GM13977 (cell line): ENCODE measurements at regions not wholly inside any gene's neighbourhood (a gene's known extent, or its start where the extent isn't known, plus 50 kb on each side); places are given as distances from the start of the nearest gene placed in this dataset.

Experiments
- DNase-seq: peaks from one replicate; pipeline ENCODE4 v3.0.0; 2012; ENCODE audit warnings: low spot score
- CTCF ChIP-seq: IDR thresholded peaks from 2 replicates; pipeline ENCODE4 v1.5.1; 2012; ENCODE audit warnings: mild to moderate bottlenecking, control low read depth; ENCODE audit not compliant: insufficient read depth; ENCODE audit errors: extremely low read depth, missing control alignments
- in situ Hi-C: fragments of 300-500 bp; cut with MboI; formaldehyde crosslinking; loops from one replicate; pipeline ENCODE4 v1.12.0; 2022; ENCODE audit warnings: low sequenced_read_pairs, low pct_unique_long_range_greater_than_20kb, mixed read lengths, inconsistent platforms; ENCODE audit not compliant: unreplicated experiment

DNA sequence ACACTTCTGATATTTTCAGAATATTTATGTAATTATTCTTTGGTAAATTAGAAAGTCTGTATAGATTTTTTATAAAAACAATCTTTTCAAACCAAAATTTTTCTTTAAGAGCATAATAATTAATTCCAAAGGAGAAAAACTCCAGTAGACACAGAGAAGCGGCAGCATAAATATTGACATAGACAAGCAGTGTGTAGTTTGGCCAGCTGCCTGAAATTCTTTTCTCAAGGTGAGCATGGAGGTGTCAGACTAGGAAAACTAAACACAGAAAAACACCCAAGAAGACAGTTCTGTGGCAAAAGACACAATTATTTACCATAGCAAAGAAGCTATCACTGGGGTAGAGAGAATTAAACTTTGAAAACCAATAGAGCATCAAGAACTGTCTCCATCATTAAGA lies 82.4 kb downstream of the KLF6 start:
- DNase-seq: no peak
- in situ Hi-C loops: no loop called here
- no peak for TF ChIP-seq CTCF

- no peak for TF ChIP-seq CTCF
- in situ Hi-C loops: no loop called here
These were observed 82.9 kb downstream of the KLF6 start for GRCh38 chr10:3702056-3702546.

GRCh38 chr10:3701491-3701890 lies 83.5 kb downstream of the KLF6 start:
- in situ Hi-C loops: no loop called here
- no peak for TF ChIP-seq CTCF
- DNase-seq: no peak

More at GRCh38 chr10:3702056-3702546, 82.9 kb downstream of the KLF6 start:
- no peak for DNase-seq

DNA sequence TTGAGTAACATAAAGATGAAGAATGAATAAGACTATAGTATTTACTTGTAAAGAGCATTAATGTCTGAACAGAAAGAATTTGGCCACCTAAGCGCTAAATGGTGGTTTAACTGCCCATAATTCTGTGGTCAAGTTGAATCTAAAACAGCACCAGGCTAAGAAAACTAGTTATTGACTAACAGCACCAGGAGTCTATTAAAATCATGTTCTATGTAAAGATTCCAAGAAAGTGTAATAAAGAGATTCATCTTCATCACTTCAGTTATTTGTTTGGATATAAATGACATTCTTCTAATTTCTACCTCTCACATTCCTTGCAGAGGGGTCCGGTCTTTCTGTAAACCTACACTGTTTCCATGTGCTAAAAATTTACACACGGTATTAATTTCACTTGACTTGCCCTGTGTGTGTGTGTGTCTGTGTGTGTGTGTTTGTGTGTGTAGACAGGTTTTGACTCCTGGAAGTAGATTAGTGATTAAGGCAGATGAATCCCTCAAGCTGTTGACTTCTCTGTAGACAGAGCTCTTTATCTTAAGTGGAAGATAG lies 84.4 kb downstream of the KLF6 start:
- in situ Hi-C loops: no loop called here
- no peak for DNase-seq
- TF ChIP-seq CTCF: no peak

DNA sequence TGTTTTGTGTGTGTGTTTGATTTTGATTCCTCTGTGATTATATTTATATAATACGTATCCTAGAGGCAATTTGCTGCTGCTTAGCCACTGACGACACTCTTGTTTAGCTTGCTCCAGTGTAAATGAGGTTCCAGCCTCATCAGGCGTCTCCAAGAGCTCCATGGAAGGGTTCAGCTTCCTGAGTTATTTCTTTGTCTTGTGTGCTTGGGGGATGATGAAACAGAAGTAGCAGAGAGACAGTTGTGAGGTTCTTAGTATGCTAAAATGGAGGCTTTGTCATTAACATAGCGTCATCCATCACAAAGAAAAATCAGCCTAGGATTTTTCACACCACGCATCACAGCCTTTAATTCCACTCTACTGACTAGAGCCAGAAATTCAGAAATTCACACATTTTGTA lies 85.1 kb downstream of the KLF6 start:
- in situ Hi-C loops: no loop called here
- no peak for TF ChIP-seq CTCF
- DNase-seq: no peak

DNA sequence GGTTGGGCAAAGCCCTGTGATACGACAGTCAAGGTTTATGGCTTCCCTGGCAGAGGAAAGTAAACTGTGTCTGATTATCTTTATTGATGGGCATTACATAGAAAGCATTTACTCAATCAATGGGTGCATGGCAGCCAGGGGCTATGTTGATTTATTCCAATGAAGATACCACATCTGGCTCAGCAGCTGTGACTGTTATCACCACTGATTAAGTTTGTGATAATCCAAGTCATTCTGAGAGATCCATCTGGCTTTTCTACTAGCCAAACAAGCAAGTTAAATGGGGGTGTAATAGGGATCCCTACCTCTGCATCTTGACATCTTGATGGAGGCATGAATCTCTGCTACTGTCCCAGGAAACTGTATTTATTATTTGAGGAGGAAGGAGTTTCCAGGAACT lies 86.7 kb downstream of the KLF6 start:
- DNase-seq: no peak
- TF ChIP-seq CTCF: no peak
- in situ Hi-C loops: no loop called here

GRCh38 chr10:3693698-3694080 lies 91.3 kb downstream of the KLF6 start:
- no peak for DNase-seq
- in situ Hi-C loops: no loop called here

More at GRCh38 chr10:3693698-3694080, 91.3 kb downstream of the KLF6 start:
- no peak for TF ChIP-seq CTCF
